B cell (primary cell): ENCODE measurements at regions not wholly inside any gene's neighbourhood (a gene's known extent, or its start where the extent isn't known, plus 50 kb on each side); places are given as distances from the start of the nearest gene placed in this dataset.
"Not testable (repeated sequence)": the region's sequence is repeated elsewhere in the genome, so short reads cannot be mapped to it uniquely, and the experiment has no call there.

Experiments
- ATAC-seq: fragments of 200-7000 bp; cut with Tn5 transposase; one replicate; pipeline ENCODE4 v1.10.0; 2021; ENCODE audit warnings: low read depth, mild to moderate bottlenecking, moderate number of reproducible peaks, moderate library complexity
- CTCF ChIA-PET: fragments of 350-600 bp; sonication (Branson Sonifier 250); formaldehyde crosslinking; loops from one replicate; lab custom pipeline; 2021; ENCODE audit warnings: antibody characterized with exemption, inconsistent platforms; lab: Charles Lee
- POLR2A ChIA-PET: fragments of 350-600 bp; sonication (Branson Sonifier 250); formaldehyde crosslinking; loops from one replicate; lab custom pipeline; 2021; ENCODE audit warnings: antibody characterized with exemption; lab: Charles Lee
- DNase-seq: peaks from one replicate; pipeline ENCODE4 v3.0.0; 2013
- H2AFZ ChIP-seq: 2 replicates; pipeline ENCODE4 v1.6.1; 2012; ENCODE audit warnings: mild to moderate bottlenecking, low read depth, low read length; ENCODE audit not compliant: insufficient read depth, poor library complexity, severe bottlenecking
- H3K27ac ChIP-seq, 2 donors: 1 replicate in 1 of 2; 2 replicates in 1 of 2; pipeline ENCODE4 v1.5.1; 2012 to 2013; ENCODE audit warnings: low read length in 2 of 2, mild to moderate bottlenecking in 2 of 2, moderate library complexity in 1 of 2
- H3K27me3 ChIP-seq, 4 experiments: fragments of 200-600 bp in 1 of 4; sonication (generic) in 1 of 4; replicated peaks in 1 of 4; 1 replicate in 2 of 4; 2 replicates in 2 of 4; pipeline versions ENCODE4 v1.6.1 to v1.7.0; 2013 to 2016; ENCODE audit warnings: low read length in 3 of 4, mild to moderate bottlenecking in 2 of 4, mixed read lengths in 1 of 4, moderate library complexity in 1 of 4; ENCODE audit not compliant: insufficient read depth in 4 of 4, control insufficient read depth in 3 of 4; ENCODE audit errors: control extremely low read depth in 1 of 4
- H3K36me3 ChIP-seq, 2 experiments: replicated peaks in 1 of 2; 1 replicate in 1 of 2; 2 replicates in 1 of 2; pipeline versions ENCODE4 v1.6.1 to v1.7.1; 2013; ENCODE audit warnings: low read length in 1 of 2; ENCODE audit not compliant: insufficient read depth in 2 of 2, control insufficient read depth in 1 of 2; ENCODE audit errors: control extremely low read depth in 1 of 2, extremely low read depth in 1 of 2
- H3K4me1 ChIP-seq, 2 donors: fragments of 200-600 bp in 1 of 2; sonication (generic) in 1 of 2; 1 replicate in 1 of 2; 2 replicates in 1 of 2; pipeline versions ENCODE4 v1.5.1 to v1.6.1; 2013 to 2017; ENCODE audit warnings: low read length in 2 of 2; ENCODE audit not compliant: control insufficient read depth in 2 of 2, insufficient read depth in 2 of 2
- H3K4me2 ChIP-seq: replicated peaks from 2 replicates; pipeline ENCODE3; 2012; ENCODE audit warnings: mild to moderate bottlenecking, low read depth, low read length; ENCODE audit not compliant: poor library complexity, severe bottlenecking
- H3K4me3 ChIP-seq, 5 experiments: fragments of 200-600 bp in 1 of 5; sonication (generic) in 1 of 5; 1 replicate in 3 of 5; 2 replicates in 2 of 5; pipeline versions ENCODE4 v1.5.1 to v1.7.0; 2011 to 2016; ENCODE audit warnings: low read length in 4 of 5, mild to moderate bottlenecking in 4 of 5, low read depth in 2 of 5, control low read depth in 1 of 5, moderate library complexity in 1 of 5; ENCODE audit not compliant: insufficient read depth in 1 of 5; ENCODE audit errors: control extremely low read depth in 1 of 5, extremely low read depth in 1 of 5
- H3K79me2 ChIP-seq: fragments of 200-600 bp; sonication (generic); one replicate; pipeline ENCODE4 v1.6.0; 2016; ENCODE audit warnings: low read length; ENCODE audit not compliant: control insufficient read depth, insufficient read depth
- H3K9ac ChIP-seq: fragments of 200-600 bp; sonication (generic); 2 replicates; pipeline ENCODE4 v1.6.1; 2017; ENCODE audit warnings: mild to moderate bottlenecking, low read length, moderate library complexity
- H3K9me3 ChIP-seq, 3 donors: one replicate each; pipeline versions ENCODE4 v1.6.1 to v1.7.1; 2013; ENCODE audit warnings: low read length in 2 of 3; ENCODE audit not compliant: control insufficient read depth in 2 of 3, insufficient read depth in 1 of 3; ENCODE audit errors: control extremely low read depth in 1 of 3
- H4K20me1 ChIP-seq: 2 replicates; pipeline ENCODE4 v1.6.0; 2012; ENCODE audit warnings: mild to moderate bottlenecking, low read length; ENCODE audit not compliant: insufficient read depth, control insufficient read depth, poor library complexity, severe bottlenecking
- H3K27ac Mint-ChIP-seq: one replicate; pipeline ENCODE4 v1.8.0; 2021; ENCODE audit warnings: mixed read lengths
- H3K27me3 Mint-ChIP-seq: one replicate; pipeline ENCODE4 v1.8.0; 2021; ENCODE audit warnings: mixed read lengths
- H3K4me1 Mint-ChIP-seq: one replicate; pipeline ENCODE4 v1.8.0; 2021; ENCODE audit warnings: mixed read lengths
- H3K4me3 Mint-ChIP-seq: one replicate; pipeline ENCODE4 v1.8.0; 2021; ENCODE audit warnings: mixed read lengths
- H3K9me3 Mint-ChIP-seq: one replicate; pipeline ENCODE4 v1.8.0; 2022; ENCODE audit warnings: mixed read lengths; ENCODE audit not compliant: insufficient read depth
- CTCF ChIP-seq: fragments of 200-600 bp; IDR thresholded peaks from one replicate; pipeline ENCODE4 v1.8.0; 2022; ENCODE audit warnings: antibody characterized with exemption, mild to moderate bottlenecking
- EZH2 ChIP-seq: IDR thresholded peaks from 2 replicates; pipeline ENCODE4 v1.6.1; 2012; ENCODE audit warnings: borderline replicate concordance, low read depth, mild to moderate bottlenecking, moderate library complexity, low read length; ENCODE audit not compliant: insufficient read depth, poor library complexity, severe bottlenecking
- WGBS: methylation state at CpG from one replicate; pipeline ENCODE4 v1.1.5; 2013; ENCODE audit warnings: missing lambda C conversion rate; ENCODE audit not compliant: insufficient coverage; 5-methylcytosine and 5-hydroxymethylcytosine counted together
- intact Hi-C: fragments of 100-400 bp; cut with micrococcal nuclease; formaldehyde crosslinking; loops from one replicate; pipeline ENCODE4 v1.10.0; 2022

GRCh38 chr3:98681486-98681885, 81.7 kb upstream of the ST3GAL6 start:
- ChIA-PET POLR2A (no interaction called here), CTCF (no interaction called here)
- H3K4me1 ChIP-seq: no peaks in the 10 kb centered on the region
- no peak overlapping the region for H3K27ac Mint-ChIP-seq
- ATAC-seq (no peak), DNase-seq (no peak)
- no peaks in the 10 kb centered on the region for H4K20me1 ChIP-seq
- H3K27me3 Mint-ChIP-seq: peaks cover 3% of the 10 kb centered on the region
- intact Hi-C loops: no loop called here
- peaks cover 0 to 2% (median 0%) of the 10 kb centered on the region in 3 donors for H3K9me3 ChIP-seq
- no peaks in the 10 kb centered on the region for H3K9me3 Mint-ChIP-seq
- TF ChIP-seq EZH2 (no peak), CTCF (no peak)
- no peak overlapping the region for H3K9ac ChIP-seq
- H3K27me3 ChIP-seq: no peaks in the 10 kb centered on the region
- H3K4me3 ChIP-seq: no peak overlapping the region
- no peak overlapping the region for H3K4me2 ChIP-seq
- 97% methylated on average over 7 of the region's 7 CpGs for WGBS
- H3K4me3 Mint-ChIP-seq: no peak overlapping the region
- H3K4me1 Mint-ChIP-seq: no peaks in the 10 kb centered on the region
- no peaks in the 10 kb centered on the region for H3K36me3 ChIP-seq
- H3K79me2 ChIP-seq: no peaks in the 10 kb centered on the region
- H2AFZ ChIP-seq: no peak overlapping the region
- H3K27ac ChIP-seq: no peak overlapping the region

- H3K36me3 ChIP-seq, H3K4me1 Mint-ChIP-seq, ATAC-seq, POLR2A ChIA-PET, H3K4me2 ChIP-seq, H3K9me3 ChIP-seq, H3K4me1 ChIP-seq, H3K4me3 Mint-ChIP-seq, H3K9me3 Mint-ChIP-seq, H4K20me1 ChIP-seq, H3K27me3 ChIP-seq, H3K27ac ChIP-seq, intact Hi-C loops, H3K79me2 ChIP-seq, H2AFZ ChIP-seq, H3K4me3 ChIP-seq, DNase-seq, H3K27me3 Mint-ChIP-seq, H3K27ac Mint-ChIP-seq, H3K9ac ChIP-seq: not testable (repeated sequence)
- CTCF ChIA-PET: interaction anchor here (0.7 kb wide), 1 partner anchor 401 kb away, joined by 3 read pairs; no protein-coding TSS in a partner anchor
- WGBS: 85% methylated on average over 6 of the region's 6 CpGs
These were observed 80.7 kb upstream of the ST3GAL6 start for GRCh38 chr3:98682391-98682790.
